ENCODE measurements at regions not wholly inside any gene's neighbourhood (a gene's known extent, or its start where the extent isn't known, plus 50 kb on each side); places are given as distances from the start of the nearest gene placed in this dataset.

- no peak for DNase-seq (ENCODE audit: extremely low read depth in 1 of 2, low read depth in 1 of 2)
Observed at GRCh38 chr4:154107337-154107736, 318.5 kb upstream of the SFRP2 start.

- DNase-seq (ENCODE audit: extremely low read depth in 1 of 2, low read depth in 1 of 2): no peak
Observed at GRCh38 chr4:154088741-154089140, 299.9 kb upstream of the SFRP2 start.

GRCh38 chr4:154086247-154086646, 297.4 kb upstream of the SFRP2 start:
- no peak for DNase-seq (ENCODE audit: extremely low read depth in 1 of 2, low read depth in 1 of 2)

GRCh38 chr4:154084864-154085263, 296.0 kb upstream of the SFRP2 start:
- no peak for DNase-seq (ENCODE audit: extremely low read depth in 1 of 2, low read depth in 1 of 2)

GRCh38 chr4:154082760-154083535, 294.1 kb upstream of the SFRP2 start:
- DNase-seq (ENCODE audit: extremely low read depth in 1 of 2, low read depth in 1 of 2): no peak

GRCh38 chr4:154081391-154081790, 292.5 kb upstream of the SFRP2 start:
- DNase-seq (ENCODE audit: extremely low read depth in 1 of 2, low read depth in 1 of 2): no peak

GRCh38 chr4:154078504-154079350, 289.8 kb upstream of the SFRP2 start:
- no peak for DNase-seq (ENCODE audit: extremely low read depth in 1 of 2, low read depth in 1 of 2)

- DNase-seq (ENCODE audit: extremely low read depth in 1 of 2, low read depth in 1 of 2): no peak
Observed at GRCh38 chr4:154076921-154077320, 288.0 kb upstream of the SFRP2 start.

GRCh38 chr4:154073107-154073822, 284.4 kb upstream of the SFRP2 start:
- no peak for DNase-seq (ENCODE audit: extremely low read depth in 1 of 2, low read depth in 1 of 2)

- DNase-seq (ENCODE audit: extremely low read depth in 1 of 2, low read depth in 1 of 2): no peak
Observed at GRCh38 chr4:154067786-154068185, 278.9 kb upstream of the SFRP2 start.

- no peak for DNase-seq (ENCODE audit: extremely low read depth in 1 of 2, low read depth in 1 of 2)
Observed at GRCh38 chr4:154065368-154065767, 276.5 kb upstream of the SFRP2 start.

GRCh38 chr4:154064244-154064643, 275.4 kb upstream of the SFRP2 start:
- DNase-seq (ENCODE audit: extremely low read depth in 1 of 2, low read depth in 1 of 2): no peak

- no peak for DNase-seq (ENCODE audit: extremely low read depth in 1 of 2, low read depth in 1 of 2)
Observed at GRCh38 chr4:154049457-154050181, 260.7 kb upstream of the SFRP2 start.

GRCh38 chr4:154047733-154048132, 258.9 kb upstream of the SFRP2 start:
- DNase-seq (ENCODE audit: extremely low read depth in 1 of 2, low read depth in 1 of 2): no peak

- no peak for DNase-seq (ENCODE audit: extremely low read depth in 1 of 2, low read depth in 1 of 2)
Observed at GRCh38 chr4:154044742-154045485, 256.0 kb upstream of the SFRP2 start.

GRCh38 chr4:154044108-154044531, 255.2 kb upstream of the SFRP2 start:
- DNase-seq (ENCODE audit: extremely low read depth in 1 of 2, low read depth in 1 of 2): no peak

- no peak for DNase-seq (ENCODE audit: extremely low read depth in 1 of 2, low read depth in 1 of 2)
Observed at GRCh38 chr4:154041640-154042039, 252.8 kb upstream of the SFRP2 start.

GRCh38 chr4:154039435-154040343, 250.8 kb upstream of the SFRP2 start:
- DNase-seq (ENCODE audit: extremely low read depth in 1 of 2, low read depth in 1 of 2): no peak

- DNase-seq (ENCODE audit: extremely low read depth in 1 of 2, low read depth in 1 of 2): no peak
Observed at GRCh38 chr4:154036856-154037255, 248.0 kb upstream of the SFRP2 start.

All from stimulated activated CD8-positive, alpha-beta memory T cell treated with anti-CD3 and anti-CD28 coated beads, Interleukin-7, amount 100 ng/mL, for 48 hours (primary cell).